GM12873 (cell line): ENCODE measurements at regions not wholly inside any gene's neighbourhood (a gene's known extent, or its start where the extent isn't known, plus 50 kb on each side); places are given as distances from the start of the nearest gene placed in this dataset.

ENCODE experiments used
- CTCF ChIP-seq: IDR thresholded peaks from 2 replicates; pipeline ENCODE4 v1.5.1; 2012; ENCODE audit warnings: low read depth, mild to moderate bottlenecking, moderate library complexity, low read length, control low read depth; ENCODE audit not compliant: insufficient read depth; ENCODE audit errors: missing control alignments

GRCh38 chr5:155332618-155333017 lies 319.1 kb downstream of the KIF4B start:
- no peak for TF ChIP-seq CTCF

GRCh38 chr5:155342956-155343355 lies 329.4 kb downstream of the KIF4B start:
- TF ChIP-seq CTCF, result no peak

DNA sequence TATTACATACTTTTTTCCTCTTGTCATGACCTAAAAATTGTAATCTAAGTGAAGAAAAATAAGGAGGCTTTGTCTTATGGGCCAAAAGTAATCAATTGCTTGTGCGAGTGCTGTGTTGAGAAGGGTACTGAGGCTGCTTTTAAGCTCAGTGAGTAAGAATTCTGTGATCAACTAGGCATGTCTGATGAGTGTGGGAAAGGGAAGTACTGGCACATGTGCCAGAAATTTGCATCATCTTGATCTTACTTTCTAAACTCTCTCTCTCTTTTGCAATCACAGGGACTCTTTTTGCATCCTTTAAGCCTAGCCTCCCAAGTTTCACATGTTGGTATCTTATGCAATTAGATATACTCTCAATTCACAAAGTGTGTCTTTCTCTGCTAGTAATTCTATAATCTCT lies 329.9 kb downstream of the KIF4B start:
- TF ChIP-seq CTCF, result no peak

DNA sequence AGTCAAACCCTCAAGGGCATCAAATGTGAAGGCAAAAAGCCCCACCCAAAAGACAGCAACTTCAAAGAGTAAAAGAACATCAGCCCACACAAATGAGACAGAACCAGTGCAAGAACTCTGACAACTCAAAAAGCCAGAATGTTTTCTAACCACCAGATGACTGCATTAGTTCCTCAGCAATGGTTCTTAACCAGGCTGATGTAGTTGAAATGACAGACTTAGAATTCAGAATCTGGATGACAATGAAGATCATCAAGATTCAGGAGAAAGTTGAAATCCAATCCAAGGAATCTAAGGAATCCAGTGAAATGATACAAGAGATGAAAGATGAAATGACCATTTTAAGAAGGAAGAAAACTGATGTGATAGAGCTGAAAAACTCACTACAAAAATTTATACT lies 339.7 kb downstream of the KIF4B start:
- no peak for TF ChIP-seq CTCF

DNA sequence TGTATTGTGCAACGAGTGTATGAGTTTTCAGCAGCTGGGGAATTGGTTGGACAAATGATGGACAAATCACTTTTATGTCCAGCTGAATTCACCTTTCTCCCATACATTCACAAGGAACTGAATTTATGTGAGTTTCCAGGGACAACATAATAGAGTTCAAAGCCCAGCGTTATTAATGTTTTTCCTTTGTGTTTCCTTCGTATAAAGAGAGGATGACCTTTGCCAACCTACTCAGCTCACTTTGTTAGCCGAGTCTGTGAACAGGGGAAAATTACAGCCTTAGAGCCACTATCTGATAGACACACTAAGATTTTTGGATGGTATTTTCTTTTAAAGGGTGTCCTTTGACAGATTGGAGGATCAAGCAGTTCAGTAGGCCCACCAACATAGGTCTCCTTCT lies 352.5 kb downstream of the KIF4B start:
- no peak for TF ChIP-seq CTCF

DNA sequence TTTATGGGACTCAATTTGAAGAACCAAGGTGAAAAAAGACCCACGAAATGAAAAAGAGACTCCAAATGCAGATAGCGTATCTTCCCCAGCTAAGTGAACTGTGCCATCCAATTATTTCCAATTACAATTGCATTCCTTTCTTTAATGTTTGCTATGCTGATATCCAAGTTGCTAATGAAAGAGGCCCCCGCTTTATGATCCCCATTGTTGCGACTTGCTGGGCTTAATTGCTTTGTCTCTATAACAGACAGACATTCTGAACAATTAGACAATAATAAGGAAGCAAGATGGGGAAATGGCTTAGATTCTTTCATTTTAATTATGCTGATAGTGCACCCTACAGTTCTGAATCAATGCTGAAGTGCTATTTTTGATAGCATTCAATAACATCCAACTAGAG lies 354.3 kb downstream of the KIF4B start:
- TF ChIP-seq CTCF, result no peak

GRCh38 chr5:155368490-155368889 lies 354.9 kb downstream of the KIF4B start:
- TF ChIP-seq CTCF, result no peak

DNA sequence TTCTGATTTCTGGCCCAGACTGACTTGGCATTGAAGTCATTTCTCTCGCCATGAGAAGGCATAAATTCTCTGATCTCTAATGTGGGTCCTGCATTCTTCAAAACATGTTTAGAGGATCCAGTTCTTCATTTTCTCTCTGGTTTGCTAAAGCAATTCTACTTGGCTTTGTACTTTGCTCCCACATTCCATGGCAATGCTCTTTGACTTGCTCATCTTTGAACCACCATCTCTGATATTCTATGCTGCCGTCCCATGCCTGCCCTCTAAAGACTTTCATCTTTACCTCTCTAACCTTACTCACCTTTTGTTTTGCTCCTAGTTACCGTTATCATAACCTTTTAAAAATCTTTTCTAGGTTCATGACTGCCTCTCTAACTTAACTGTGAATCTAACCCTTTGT lies 366.9 kb downstream of the KIF4B start:
- TF ChIP-seq CTCF, result no peak
